GM21360 (cell line): ENCODE measurements at regions not wholly inside any gene's neighbourhood (a gene's known extent, or its start where the extent isn't known, plus 50 kb on each side); places are given as distances from the start of the nearest gene placed in this dataset.
A peak's percentile ranks its signal among the peaks of the same experiment; 100 is the strongest.

ENCODE experiments used
- ATAC-seq: cut with Tn5 transposase; IDR thresholded peaks from one replicate; pipeline ENCODE4 v1.9.1; 2021; ENCODE audit warnings: mild to moderate bottlenecking, moderate library complexity; ENCODE audit not compliant: unreplicated experiment

GRCh38 chr3:22208844-22209243, 457.8 kb upstream of the ZNF385D start:
- ATAC-seq: no peak

GRCh38 chr3:22209578-22209977, 458.6 kb upstream of the ZNF385D start:
- no peak for ATAC-seq

DNA sequence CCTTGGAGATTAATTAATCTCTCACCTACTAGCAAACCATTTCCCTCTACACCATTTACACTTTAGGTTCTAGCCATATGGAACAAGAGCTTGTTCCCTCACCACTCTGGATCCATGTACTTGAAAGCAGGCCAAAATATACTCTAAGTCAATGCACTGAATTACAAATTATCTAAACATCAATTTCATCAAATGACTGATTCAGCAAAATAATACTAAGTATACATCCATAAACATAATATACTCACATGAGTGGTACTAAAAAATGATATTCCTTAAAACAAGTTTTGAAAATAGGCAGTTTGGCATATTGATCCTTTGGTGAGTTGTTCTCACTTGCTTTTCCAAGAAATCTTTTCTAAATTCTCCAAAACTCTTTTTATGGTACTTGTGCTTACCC, 459.7 kb upstream of the ZNF385D start:
- ATAC-seq: no peak

DNA sequence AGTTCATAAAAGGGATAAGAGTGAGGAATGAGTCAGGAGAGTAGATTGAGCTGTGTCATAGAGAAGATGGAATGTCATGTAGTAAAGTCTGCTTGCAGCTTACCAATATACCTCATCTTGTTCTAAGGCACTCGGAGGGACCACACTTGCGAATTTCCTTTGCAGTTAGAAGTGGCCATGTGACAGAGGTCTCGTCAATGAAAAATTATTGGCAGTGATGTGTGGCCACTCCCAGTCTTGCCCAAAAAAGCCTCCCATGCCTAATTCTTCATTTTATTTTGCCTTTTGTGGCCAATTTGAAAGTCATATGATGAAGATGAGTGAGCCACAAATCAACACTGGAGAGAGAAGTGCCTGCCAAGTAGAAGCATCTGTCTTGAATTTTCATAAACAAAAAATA, 465.6 kb upstream of the ZNF385D start:
- ATAC-seq: no peak

GRCh38 chr3:22225161-22225560, 474.2 kb upstream of the ZNF385D start:
- ATAC-seq: no peak

DNA sequence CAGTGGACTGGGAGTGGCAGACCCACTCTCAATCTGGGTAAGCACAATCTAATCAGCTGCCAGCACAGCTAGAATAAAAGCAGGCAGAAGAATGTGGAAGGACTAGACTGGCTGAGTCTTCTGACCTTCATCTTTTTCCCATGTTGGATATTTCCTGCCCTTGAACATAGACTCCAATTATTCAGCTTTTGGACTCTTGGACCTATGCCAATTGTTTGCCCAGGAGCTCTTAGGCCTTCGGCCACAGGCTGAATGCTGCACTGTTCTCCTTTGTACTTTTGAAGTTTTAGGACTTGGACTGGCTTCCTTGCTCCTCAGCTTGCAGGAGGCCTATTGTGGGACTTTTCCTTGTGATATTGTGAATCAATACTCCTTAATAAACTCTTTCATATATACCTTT, 477.7 kb upstream of the ZNF385D start:
- ATAC-seq: no peak

GRCh38 chr3:22231061-22231460, 480.1 kb upstream of the ZNF385D start:
- ATAC-seq: no peak

DNA sequence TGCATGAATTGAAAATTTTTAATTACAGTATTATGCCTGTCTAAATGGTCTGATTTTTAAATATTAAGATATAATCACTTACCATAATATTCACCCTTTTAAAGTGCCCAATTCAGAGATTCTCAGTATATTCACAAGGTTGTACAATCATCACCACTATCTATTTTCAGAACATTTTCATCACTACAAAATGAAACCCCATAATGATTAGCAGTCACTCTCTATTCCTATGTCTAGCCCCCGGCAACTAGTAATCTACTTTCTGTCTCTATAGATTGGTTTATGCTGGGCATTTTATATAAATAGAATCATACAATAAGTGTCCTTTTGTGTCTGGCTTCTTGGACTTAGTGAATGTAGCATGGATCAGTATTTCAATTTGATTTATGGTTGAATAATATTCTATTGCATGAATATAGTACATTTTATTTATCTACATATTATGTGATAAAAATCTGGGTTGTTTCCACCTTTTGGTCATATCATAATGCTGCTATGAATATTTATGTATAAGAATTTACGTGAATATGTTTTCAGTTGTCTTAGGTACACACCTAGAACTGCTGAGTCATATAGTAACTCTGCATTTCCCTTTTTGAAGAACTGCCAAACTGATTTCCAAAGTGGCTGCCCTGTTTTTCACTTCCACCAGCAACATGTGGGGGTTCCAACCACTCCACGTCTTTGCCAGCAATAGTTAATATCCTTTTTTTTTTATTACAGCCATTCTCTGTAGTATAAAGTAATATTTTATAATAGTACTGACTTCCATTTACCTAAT, 485.7 kb upstream of the ZNF385D start:
- ATAC-seq: peak; percentile 86

- no peak for ATAC-seq
Measured at GRCh38 chr3:22239011-22239410, 488.0 kb upstream of the ZNF385D start.

DNA sequence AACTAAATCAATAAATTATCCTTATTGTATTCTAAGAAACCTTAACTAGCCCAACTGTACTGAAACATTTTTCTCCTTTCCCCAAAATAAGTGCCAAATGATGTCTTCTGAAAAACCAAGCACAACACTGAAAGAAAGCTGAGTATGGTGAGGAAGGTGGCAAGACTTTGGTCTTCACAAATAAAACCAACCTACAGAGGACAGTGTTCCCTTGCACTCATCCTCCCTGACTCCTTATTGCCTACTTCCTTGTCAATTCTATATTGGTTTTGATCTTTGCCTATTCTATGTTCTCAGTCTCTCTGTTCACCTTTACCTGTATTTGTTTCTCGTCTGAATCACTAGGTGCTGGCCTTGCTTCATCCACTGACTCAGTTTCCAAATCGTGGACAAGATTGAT, 490.1 kb upstream of the ZNF385D start:
- ATAC-seq: no peak

DNA sequence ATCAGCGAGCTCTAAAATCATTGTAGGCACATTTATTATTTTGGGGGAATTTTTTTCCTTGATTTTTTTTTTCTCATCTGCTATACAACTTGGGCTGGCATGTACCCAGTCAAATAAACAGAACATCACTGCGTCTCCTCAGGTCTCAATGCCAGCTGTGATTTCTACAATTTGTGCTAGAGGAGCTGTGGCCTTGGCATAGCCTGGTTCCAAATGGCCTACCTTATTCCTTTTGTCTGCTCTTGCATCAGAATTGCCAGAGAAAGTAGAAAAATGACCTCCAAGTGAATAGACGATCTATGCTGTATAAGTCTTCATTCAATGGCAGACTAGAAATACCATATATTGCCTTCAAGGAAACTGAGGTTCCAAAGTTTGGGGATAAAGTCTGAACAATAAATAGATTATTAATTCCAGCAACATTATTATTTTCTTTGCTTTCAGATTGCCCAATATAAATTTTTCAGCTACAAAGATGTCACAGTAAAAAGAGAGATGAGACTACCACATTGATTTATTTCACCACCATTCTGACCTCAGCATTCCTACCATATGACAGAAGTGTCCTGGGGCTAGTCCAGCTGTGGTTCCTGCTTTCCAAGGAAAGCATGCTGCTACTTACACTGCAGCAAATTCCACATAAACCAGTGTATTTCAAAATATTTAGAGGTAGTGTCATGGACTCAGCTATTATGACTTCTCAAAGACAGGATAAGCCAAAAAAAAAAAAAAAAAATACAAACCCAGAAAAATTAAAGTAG, 493.9 kb upstream of the ZNF385D start:
- ATAC-seq: no peak

GRCh38 chr3:22245811-22246583, 495.0 kb upstream of the ZNF385D start:
- no peak for ATAC-seq

DNA sequence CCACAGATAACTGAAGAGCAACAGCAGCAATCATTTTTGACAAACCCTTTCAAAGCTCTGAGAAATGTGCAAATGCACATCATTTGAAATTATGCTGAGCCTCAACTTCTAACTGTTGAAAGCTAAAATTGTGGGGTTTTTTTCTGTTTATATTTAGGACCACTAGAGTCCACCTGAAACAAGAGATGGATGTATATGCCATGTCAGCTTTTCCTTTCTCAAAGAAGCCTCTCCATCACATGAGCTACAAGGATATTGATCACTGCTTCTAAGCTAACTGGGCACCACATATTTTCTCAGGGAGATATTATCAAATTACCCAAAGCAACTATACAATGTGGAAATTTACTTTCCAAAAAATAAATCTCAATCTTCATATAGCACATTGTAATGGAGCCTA, 498.6 kb upstream of the ZNF385D start:
- no peak for ATAC-seq

DNA sequence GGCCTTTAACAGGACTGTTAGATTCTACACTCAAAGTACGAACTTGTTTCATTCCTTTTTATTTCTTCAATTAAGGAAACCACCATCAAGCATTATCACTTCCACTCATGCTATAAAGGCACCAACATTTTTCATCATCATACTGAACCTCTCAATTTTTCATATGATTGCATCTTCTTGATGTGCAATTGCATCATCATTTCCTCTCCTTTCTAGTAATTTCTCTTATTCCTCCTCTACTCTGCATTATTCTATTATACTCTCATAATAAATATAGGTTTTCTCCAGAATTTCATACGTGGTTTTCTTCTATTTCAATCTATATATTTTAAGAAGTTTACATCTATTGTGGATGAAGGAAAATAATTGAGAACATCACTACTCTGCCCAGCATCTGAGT, 506.2 kb upstream of the ZNF385D start:
- ATAC-seq: no peak

- ATAC-seq: no peak
Measured at GRCh38 chr3:22262386-22262785, 511.4 kb upstream of the ZNF385D start.

DNA sequence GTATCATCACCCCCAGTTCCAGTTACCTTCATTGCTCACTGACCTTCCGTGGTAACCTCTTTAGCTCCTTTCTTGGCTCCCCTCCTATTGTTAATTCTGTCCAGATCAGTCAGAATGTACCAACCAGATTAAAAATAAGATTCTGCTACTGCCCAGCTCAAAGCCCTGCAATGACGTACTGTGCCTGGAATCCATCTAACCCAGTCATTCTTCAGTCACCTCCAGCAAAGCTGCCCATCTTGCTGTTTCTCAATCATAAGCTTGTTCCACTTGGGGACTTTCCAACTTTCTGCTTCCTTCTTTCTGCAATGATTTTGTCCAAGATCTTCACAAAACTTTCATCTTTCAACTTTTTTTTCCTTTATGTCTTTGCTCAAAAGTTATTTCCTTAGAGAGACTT, 512.0 kb upstream of the ZNF385D start:
- ATAC-seq: no peak

DNA sequence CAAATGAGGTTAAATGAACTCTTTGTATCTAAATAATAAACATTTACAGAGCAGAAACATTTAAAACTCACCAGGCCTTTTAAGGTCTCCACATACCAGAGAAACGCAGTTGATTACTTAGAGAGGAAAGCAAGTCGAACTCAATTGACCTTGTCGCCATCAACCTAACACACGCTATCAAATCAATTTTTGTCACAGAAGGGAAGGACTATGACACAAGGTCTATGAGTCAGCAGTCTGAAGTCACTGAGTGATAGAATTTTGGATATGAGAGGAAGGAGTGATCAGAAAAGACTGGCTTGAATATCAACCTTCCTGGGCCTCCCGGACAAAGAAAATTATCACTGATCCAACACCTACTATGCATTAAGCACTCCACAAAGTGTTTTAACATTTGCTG, 514.4 kb upstream of the ZNF385D start:
- ATAC-seq: no peak

- ATAC-seq: no peak
Measured at GRCh38 chr3:22269831-22270230, 518.8 kb upstream of the ZNF385D start.

DNA sequence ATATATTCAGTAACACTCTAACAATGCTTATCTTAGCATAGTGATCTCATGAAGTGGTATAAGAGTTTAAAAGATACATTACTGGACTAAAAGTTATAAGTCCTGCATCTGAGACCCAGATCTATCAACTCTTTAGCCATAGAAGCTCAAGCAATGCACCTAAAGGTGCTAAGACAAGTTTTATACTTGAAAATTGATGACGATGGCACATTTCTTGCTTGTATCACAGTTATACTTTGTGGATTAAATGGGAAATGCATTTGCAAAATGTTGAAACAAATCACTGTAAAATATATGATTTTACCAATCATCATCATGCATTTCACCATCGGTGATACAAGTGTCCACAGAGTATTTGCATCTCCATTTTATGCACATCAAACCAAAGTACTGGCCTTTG, 525.3 kb upstream of the ZNF385D start:
- no peak for ATAC-seq

DNA sequence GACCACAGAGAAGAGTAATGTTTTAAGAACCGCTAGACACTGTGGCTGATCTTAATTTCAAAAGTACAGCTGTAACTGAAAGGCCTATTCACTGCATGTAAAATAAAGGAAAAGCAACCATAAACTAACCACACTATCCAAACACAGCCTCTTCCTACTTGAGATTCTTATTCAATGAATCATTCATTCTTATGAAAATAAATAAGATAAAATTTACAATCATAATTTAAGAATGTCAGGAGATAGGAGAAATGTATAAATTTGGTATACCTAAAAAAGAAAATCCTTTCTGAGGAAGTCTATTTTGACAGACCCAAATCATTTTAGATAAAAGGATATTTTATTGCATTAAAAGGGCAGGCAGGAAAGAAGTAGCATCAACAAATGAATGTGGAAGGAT, 533.5 kb upstream of the ZNF385D start:
- ATAC-seq: no peak

GRCh38 chr3:22288756-22289155, 537.7 kb upstream of the ZNF385D start:
- no peak for ATAC-seq

DNA sequence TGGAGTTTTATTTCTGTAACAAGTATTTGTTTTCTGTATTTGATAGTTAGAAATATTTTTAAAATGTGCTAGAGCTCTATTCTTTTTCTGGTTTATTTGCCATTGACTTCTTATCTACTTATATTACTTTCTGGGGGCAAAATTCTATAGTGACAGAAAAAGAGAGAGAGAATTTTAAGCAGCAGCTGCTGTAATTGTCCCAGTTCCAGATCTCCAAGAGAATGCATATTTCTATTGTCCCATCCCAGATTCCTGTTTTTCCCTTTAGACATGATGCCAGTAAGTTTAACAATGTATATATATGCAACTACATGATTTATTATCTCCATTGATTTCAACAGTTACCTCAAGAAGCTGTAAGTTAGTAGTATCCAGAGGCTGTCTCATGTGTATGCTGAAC, 541.7 kb upstream of the ZNF385D start:
- no peak for ATAC-seq
